CD14-positive monocyte (primary cell): ENCODE measurements at regions not wholly inside any gene's neighbourhood (a gene's known extent, or its start where the extent isn't known, plus 50 kb on each side); places are given as distances from the start of the nearest gene placed in this dataset.

ENCODE experiments used
- DNase-seq, 3 donors: peaks; one replicate each; pipeline ENCODE4 v3.0.0-alpha.2; 2011 to 2022
- H2AFZ ChIP-seq: 2 replicates; pipeline ENCODE4 v1.6.0; 2012; ENCODE audit warnings: mild to moderate bottlenecking, low read depth, low read length, inconsistent platforms; ENCODE audit not compliant: insufficient read depth, poor library complexity, severe bottlenecking
- H3K27ac ChIP-seq, 2 donors: 1 replicate in 1 of 2; 2 replicates in 1 of 2; pipeline ENCODE4 v1.5.1; 2012 to 2013; ENCODE audit warnings: low read length in 2 of 2, control low read depth in 1 of 2, inconsistent platforms in 1 of 2, low read depth in 1 of 2, mild to moderate bottlenecking in 1 of 2
- H3K27me3 ChIP-seq, 2 donors: one replicate each; pipeline versions ENCODE4 v1.6.0 to v1.6.1; 2011 to 2013; ENCODE audit warnings: low read length in 2 of 2; ENCODE audit not compliant: control insufficient read depth in 2 of 2, insufficient read depth in 2 of 2
- H3K36me3 ChIP-seq, 2 donors: replicated peaks in 1 of 2; 1 replicate in 1 of 2; 2 replicates in 1 of 2; pipeline versions ENCODE4 v1.5.1 to v1.6.1; 2012 to 2013; ENCODE audit warnings: low read length in 2 of 2, control low read depth in 1 of 2, inconsistent platforms in 1 of 2, mild to moderate bottlenecking in 1 of 2; ENCODE audit not compliant: insufficient read depth in 2 of 2, control insufficient read depth in 1 of 2
- H3K4me1 ChIP-seq, 2 donors: 1 replicate in 1 of 2; 2 replicates in 1 of 2; pipeline versions ENCODE4 v1.5.1 to v1.6.1; 2012 to 2013; ENCODE audit warnings: low read length in 2 of 2, control low read depth in 1 of 2, inconsistent platforms in 1 of 2, mild to moderate bottlenecking in 1 of 2, moderate library complexity in 1 of 2; ENCODE audit not compliant: insufficient read depth in 2 of 2, control insufficient read depth in 1 of 2
- H3K4me2 ChIP-seq: replicated peaks from 2 replicates; pipeline ENCODE3; 2012; ENCODE audit warnings: low read length, moderate library complexity, mild to moderate bottlenecking; ENCODE audit not compliant: poor library complexity, severe bottlenecking; ENCODE audit errors: extremely low read depth
- H3K4me3 ChIP-seq, 3 experiments: fragments of 200-600 bp in 1 of 3; sonication (generic) in 1 of 3; replicated peaks in 1 of 3; 1 replicate in 2 of 3; 2 replicates in 1 of 3; pipeline ENCODE4 v1.5.1; 2011 to 2013; ENCODE audit warnings: low read length in 3 of 3, mild to moderate bottlenecking in 3 of 3, control low read depth in 2 of 3, low read depth in 2 of 3, inconsistent platforms in 1 of 3, moderate library complexity in 1 of 3
- H3K79me2 ChIP-seq: 2 replicates; pipeline ENCODE4 v1.6.0; 2012; ENCODE audit warnings: mild to moderate bottlenecking, control low read depth, inconsistent platforms, low read length, moderate library complexity; ENCODE audit not compliant: insufficient read depth
- H3K9ac ChIP-seq: 2 replicates; pipeline ENCODE4 v1.6.0; 2017; ENCODE audit warnings: low read length, mild to moderate bottlenecking; ENCODE audit not compliant: insufficient read depth, poor library complexity, severe bottlenecking
- H3K9me3 ChIP-seq, 2 donors: replicated peaks in 1 of 2; 1 replicate in 1 of 2; 2 replicates in 1 of 2; pipeline versions ENCODE4 v1.5.1 to v1.6.1; 2012 to 2013; ENCODE audit warnings: low read length in 2 of 2, control low read depth in 1 of 2; ENCODE audit not compliant: control insufficient read depth in 1 of 2, insufficient read depth in 1 of 2
- H4K20me1 ChIP-seq: 2 replicates; pipeline ENCODE4 v1.6.0; 2012; ENCODE audit warnings: mild to moderate bottlenecking, low read length, control low read depth, moderate library complexity; ENCODE audit not compliant: insufficient read depth
- H3K27ac Mint-ChIP-seq, 7 donors: one replicate each; pipeline ENCODE4 v1.8.0; 2020; ENCODE audit warnings: mild to moderate bottlenecking in 7 of 7, mixed read lengths in 7 of 7, moderate library complexity in 6 of 7, inconsistent platforms in 2 of 7
- H3K27me3 Mint-ChIP-seq, 3 donors: one replicate each; pipeline ENCODE4 v1.8.0; 2021 to 2022; ENCODE audit warnings: low read depth in 3 of 3, mild to moderate bottlenecking in 3 of 3, mixed read lengths in 3 of 3, moderate library complexity in 3 of 3, inconsistent platforms in 1 of 3
- H3K36me3 Mint-ChIP-seq, 2 donors: one replicate each; pipeline ENCODE4 v1.8.0; 2020; ENCODE audit warnings: mixed read lengths in 2 of 2, inconsistent platforms in 1 of 2, mild to moderate bottlenecking in 1 of 2
- H3K4me1 Mint-ChIP-seq: one replicate; pipeline ENCODE4 v1.8.0; 2020; ENCODE audit warnings: mild to moderate bottlenecking, mixed read lengths
- H3K4me3 Mint-ChIP-seq, 2 donors: one replicate each; pipeline ENCODE4 v1.8.0; 2020; ENCODE audit warnings: mild to moderate bottlenecking in 2 of 2, mixed read lengths in 2 of 2, moderate library complexity in 1 of 2
- H3K9me3 Mint-ChIP-seq, 7 donors: one replicate each; pipeline ENCODE4 v1.8.0; 2020 to 2022; ENCODE audit warnings: mixed read lengths in 7 of 7, mild to moderate bottlenecking in 6 of 7, moderate library complexity in 6 of 7, inconsistent platforms in 2 of 7
- WGBS: methylation state at CpG from one replicate; pipeline ENCODE4 v1.1.5; 2013; ENCODE audit warnings: missing lambda C conversion rate; ENCODE audit not compliant: insufficient coverage; 5-methylcytosine and 5-hydroxymethylcytosine counted together
- intact Hi-C, 2 donors: fragments of 100-400 bp; cut with micrococcal nuclease; formaldehyde crosslinking; loops; one replicate each; pipeline versions ENCODE4 v1.15.0 to v1.15.1; 2023
- TF ChIP-seq, protein P1 (sequence below): fragments of 200-600 bp; IDR thresholded peaks from one replicate; pipeline ENCODE4 v1.8.0; 2022; ENCODE audit warnings: antibody characterized with exemption, mild to moderate bottlenecking

- no CpG with 5 or more reads among the region's 10 CpGs for WGBS
- intact Hi-C loops: no loop called here
- no peak overlapping the region for H3K27ac ChIP-seq
Measured at GRCh38 chr15:95269242-95270183, 1038.2 kb downstream of the MCTP2 start.

DNA sequence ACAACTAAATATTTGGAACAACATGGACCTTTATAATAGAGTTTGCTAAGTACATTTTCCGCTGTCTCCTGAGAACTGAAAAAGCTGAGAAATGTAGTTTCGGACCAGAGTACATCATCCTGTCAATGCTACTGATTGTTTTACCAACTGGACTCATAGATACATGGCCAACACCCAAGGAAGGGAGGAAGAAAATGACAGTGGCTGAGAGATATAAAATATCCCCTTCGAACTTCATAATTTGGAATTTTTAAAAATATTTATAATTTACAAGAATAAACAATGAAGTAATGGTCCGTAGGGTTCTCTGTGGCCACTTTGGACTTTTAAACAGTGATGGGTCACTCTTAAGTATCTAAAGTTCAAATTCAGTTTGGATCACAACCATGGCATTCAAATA lies 1042.7 kb downstream of the MCTP2 start:
- Mint-ChIP-seq H3K27ac (no peak overlapping the region), H3K4me3 (no peak overlapping the region), H3K9me3 (no peaks in the 10 kb centered on the region), H3K36me3 (no peaks in the 10 kb centered on the region), H3K27me3 (peaks cover 0 to 3% (median 0%) of the 10 kb centered on the region in 3 donors), H3K4me1 (no peaks in the 10 kb centered on the region)
- Histone ChIP-seq H3K4me2 (no peak overlapping the region), H3K9me3 (no peaks in the 10 kb centered on the region), H3K27me3 (no peaks in the 10 kb centered on the region), H4K20me1 (no peaks in the 10 kb centered on the region), H3K4me1 (no peaks in the 10 kb centered on the region), H3K4me3 (no peak overlapping the region), H2AFZ (no peak overlapping the region), H3K27ac (no peak overlapping the region), H3K36me3 (no peaks in the 10 kb centered on the region), H3K79me2 (no peaks in the 10 kb centered on the region), H3K9ac (no peak overlapping the region)
- no CpG with 5 or more reads among the region's 4 CpGs for WGBS
- intact Hi-C loops: no loop called here
- TF ChIP-seq, protein P1, sequence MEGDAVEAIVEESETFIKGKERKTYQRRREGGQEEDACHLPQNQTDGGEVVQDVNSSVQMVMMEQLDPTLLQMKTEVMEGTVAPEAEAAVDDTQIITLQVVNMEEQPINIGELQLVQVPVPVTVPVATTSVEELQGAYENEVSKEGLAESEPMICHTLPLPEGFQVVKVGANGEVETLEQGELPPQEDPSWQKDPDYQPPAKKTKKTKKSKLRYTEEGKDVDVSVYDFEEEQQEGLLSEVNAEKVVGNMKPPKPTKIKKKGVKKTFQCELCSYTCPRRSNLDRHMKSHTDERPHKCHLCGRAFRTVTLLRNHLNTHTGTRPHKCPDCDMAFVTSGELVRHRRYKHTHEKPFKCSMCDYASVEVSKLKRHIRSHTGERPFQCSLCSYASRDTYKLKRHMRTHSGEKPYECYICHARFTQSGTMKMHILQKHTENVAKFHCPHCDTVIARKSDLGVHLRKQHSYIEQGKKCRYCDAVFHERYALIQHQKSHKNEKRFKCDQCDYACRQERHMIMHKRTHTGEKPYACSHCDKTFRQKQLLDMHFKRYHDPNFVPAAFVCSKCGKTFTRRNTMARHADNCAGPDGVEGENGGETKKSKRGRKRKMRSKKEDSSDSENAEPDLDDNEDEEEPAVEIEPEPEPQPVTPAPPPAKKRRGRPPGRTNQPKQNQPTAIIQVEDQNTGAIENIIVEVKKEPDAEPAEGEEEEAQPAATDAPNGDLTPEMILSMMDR: no peak
- no peak for DNase-seq

More at GRCh38 chr15:95269242-95270183, 1038.2 kb downstream of the MCTP2 start:
- no peak overlapping the region for H3K4me3 Mint-ChIP-seq
- TF ChIP-seq, protein P1: no peak
- Histone ChIP-seq H3K4me3 (no peak overlapping the region), H3K9ac (no peak overlapping the region), H3K9me3 (no peaks in the 10 kb centered on the region), H3K27me3 (no peaks in the 10 kb centered on the region), H4K20me1 (no peaks in the 10 kb centered on the region), H3K36me3 (no peaks in the 10 kb centered on the region), H3K79me2 (no peaks in the 10 kb centered on the region), H3K4me2 (no peak overlapping the region), H2AFZ (no peak overlapping the region), H3K4me1 (no peaks in the 10 kb centered on the region)
- H3K27ac Mint-ChIP-seq: no peak overlapping the region
- H3K36me3 Mint-ChIP-seq: no peaks in the 10 kb centered on the region
- DNase-seq: no peak
- no peaks in the 10 kb centered on the region for H3K9me3 Mint-ChIP-seq
- H3K27me3 Mint-ChIP-seq: peaks cover 1 to 5% (median 1%) of the 10 kb centered on the region in 3 donors
- no peaks in the 10 kb centered on the region for H3K4me1 Mint-ChIP-seq
